CD14-positive monocyte (primary cell): ENCODE measurements at regions not wholly inside any gene's neighbourhood (a gene's known extent, or its start where the extent isn't known, plus 50 kb on each side); places are given as distances from the start of the nearest gene placed in this dataset.

Experiments
- DNase-seq, 3 donors: peaks; one replicate each; pipeline ENCODE4 v3.0.0-alpha.2; 2011 to 2022
- H2AFZ ChIP-seq: 2 replicates; pipeline ENCODE4 v1.6.0; 2012; ENCODE audit warnings: mild to moderate bottlenecking, low read depth, low read length, inconsistent platforms; ENCODE audit not compliant: insufficient read depth, poor library complexity, severe bottlenecking
- H3K27ac ChIP-seq, 2 donors: 1 replicate in 1 of 2; 2 replicates in 1 of 2; pipeline ENCODE4 v1.5.1; 2012 to 2013; ENCODE audit warnings: low read length in 2 of 2, control low read depth in 1 of 2, inconsistent platforms in 1 of 2, low read depth in 1 of 2, mild to moderate bottlenecking in 1 of 2
- H3K27me3 ChIP-seq, 2 donors: one replicate each; pipeline versions ENCODE4 v1.6.0 to v1.6.1; 2011 to 2013; ENCODE audit warnings: low read length in 2 of 2; ENCODE audit not compliant: control insufficient read depth in 2 of 2, insufficient read depth in 2 of 2
- H3K36me3 ChIP-seq, 2 donors: replicated peaks in 1 of 2; 1 replicate in 1 of 2; 2 replicates in 1 of 2; pipeline versions ENCODE4 v1.5.1 to v1.6.1; 2012 to 2013; ENCODE audit warnings: low read length in 2 of 2, control low read depth in 1 of 2, inconsistent platforms in 1 of 2, mild to moderate bottlenecking in 1 of 2; ENCODE audit not compliant: insufficient read depth in 2 of 2, control insufficient read depth in 1 of 2
- H3K4me1 ChIP-seq, 2 donors: 1 replicate in 1 of 2; 2 replicates in 1 of 2; pipeline versions ENCODE4 v1.5.1 to v1.6.1; 2012 to 2013; ENCODE audit warnings: low read length in 2 of 2, control low read depth in 1 of 2, inconsistent platforms in 1 of 2, mild to moderate bottlenecking in 1 of 2, moderate library complexity in 1 of 2; ENCODE audit not compliant: insufficient read depth in 2 of 2, control insufficient read depth in 1 of 2
- H3K4me2 ChIP-seq: replicated peaks from 2 replicates; pipeline ENCODE3; 2012; ENCODE audit warnings: low read length, moderate library complexity, mild to moderate bottlenecking; ENCODE audit not compliant: poor library complexity, severe bottlenecking; ENCODE audit errors: extremely low read depth
- H3K4me3 ChIP-seq, 3 experiments: fragments of 200-600 bp in 1 of 3; sonication (generic) in 1 of 3; replicated peaks in 1 of 3; 1 replicate in 2 of 3; 2 replicates in 1 of 3; pipeline ENCODE4 v1.5.1; 2011 to 2013; ENCODE audit warnings: low read length in 3 of 3, mild to moderate bottlenecking in 3 of 3, control low read depth in 2 of 3, low read depth in 2 of 3, inconsistent platforms in 1 of 3, moderate library complexity in 1 of 3
- H3K79me2 ChIP-seq: 2 replicates; pipeline ENCODE4 v1.6.0; 2012; ENCODE audit warnings: mild to moderate bottlenecking, control low read depth, inconsistent platforms, low read length, moderate library complexity; ENCODE audit not compliant: insufficient read depth
- H3K9ac ChIP-seq: 2 replicates; pipeline ENCODE4 v1.6.0; 2017; ENCODE audit warnings: low read length, mild to moderate bottlenecking; ENCODE audit not compliant: insufficient read depth, poor library complexity, severe bottlenecking
- H3K9me3 ChIP-seq, 2 donors: replicated peaks in 1 of 2; 1 replicate in 1 of 2; 2 replicates in 1 of 2; pipeline versions ENCODE4 v1.5.1 to v1.6.1; 2012 to 2013; ENCODE audit warnings: low read length in 2 of 2, control low read depth in 1 of 2; ENCODE audit not compliant: control insufficient read depth in 1 of 2, insufficient read depth in 1 of 2
- H4K20me1 ChIP-seq: 2 replicates; pipeline ENCODE4 v1.6.0; 2012; ENCODE audit warnings: mild to moderate bottlenecking, low read length, control low read depth, moderate library complexity; ENCODE audit not compliant: insufficient read depth
- H3K27ac Mint-ChIP-seq, 7 donors: one replicate each; pipeline ENCODE4 v1.8.0; 2020; ENCODE audit warnings: mild to moderate bottlenecking in 7 of 7, mixed read lengths in 7 of 7, moderate library complexity in 6 of 7, inconsistent platforms in 2 of 7
- H3K27me3 Mint-ChIP-seq, 3 donors: one replicate each; pipeline ENCODE4 v1.8.0; 2021 to 2022; ENCODE audit warnings: low read depth in 3 of 3, mild to moderate bottlenecking in 3 of 3, mixed read lengths in 3 of 3, moderate library complexity in 3 of 3, inconsistent platforms in 1 of 3
- H3K36me3 Mint-ChIP-seq, 2 donors: one replicate each; pipeline ENCODE4 v1.8.0; 2020; ENCODE audit warnings: mixed read lengths in 2 of 2, inconsistent platforms in 1 of 2, mild to moderate bottlenecking in 1 of 2
- H3K4me1 Mint-ChIP-seq: one replicate; pipeline ENCODE4 v1.8.0; 2020; ENCODE audit warnings: mild to moderate bottlenecking, mixed read lengths
- H3K4me3 Mint-ChIP-seq, 2 donors: one replicate each; pipeline ENCODE4 v1.8.0; 2020; ENCODE audit warnings: mild to moderate bottlenecking in 2 of 2, mixed read lengths in 2 of 2, moderate library complexity in 1 of 2
- H3K9me3 Mint-ChIP-seq, 7 donors: one replicate each; pipeline ENCODE4 v1.8.0; 2020 to 2022; ENCODE audit warnings: mixed read lengths in 7 of 7, mild to moderate bottlenecking in 6 of 7, moderate library complexity in 6 of 7, inconsistent platforms in 2 of 7
- CTCF ChIP-seq: fragments of 200-600 bp; IDR thresholded peaks from one replicate; pipeline ENCODE4 v1.8.0; 2022; ENCODE audit warnings: antibody characterized with exemption, mild to moderate bottlenecking
- WGBS: methylation state at CpG from one replicate; pipeline ENCODE4 v1.1.5; 2013; ENCODE audit warnings: missing lambda C conversion rate; ENCODE audit not compliant: insufficient coverage; 5-methylcytosine and 5-hydroxymethylcytosine counted together
- intact Hi-C, 2 donors: fragments of 100-400 bp; cut with micrococcal nuclease; formaldehyde crosslinking; loops; one replicate each; pipeline versions ENCODE4 v1.15.0 to v1.15.1; 2023

- Mint-ChIP-seq H3K36me3 (no peaks in the 10 kb centered on the region), H3K27ac (no peak overlapping the region), H3K27me3 (peaks cover 0 to 2% (median 0%) of the 10 kb centered on the region in 3 donors), H3K4me3 (no peak overlapping the region), H3K4me1 (no peaks in the 10 kb centered on the region), H3K9me3 (peaks cover 0 to 11% (median 2%) of the 10 kb centered on the region in 7 donors)
- no peak for DNase-seq
- Histone ChIP-seq H4K20me1 (no peaks in the 10 kb centered on the region), H3K4me3 (no peak overlapping the region), H3K4me2 (no peak overlapping the region), H3K79me2 (no peaks in the 10 kb centered on the region), H3K9ac (no peak overlapping the region), H3K27me3 (no peaks in the 10 kb centered on the region), H2AFZ (no peak overlapping the region), H3K36me3 (no peaks in the 10 kb centered on the region), H3K9me3 (peaks cover 0 to 2% of the 10 kb centered on the region in 2 donors), H3K27ac (no peak overlapping the region), H3K4me1 (no peaks in the 10 kb centered on the region)
- no peak for TF ChIP-seq CTCF
- WGBS, result 100% methylated on average over 1 of the region's 3 CpGs
- intact Hi-C loops, result no loop called here
These were observed 821.9 kb downstream of the TDRD15 start for GRCh38 chr2:21945658-21946057.

DNA sequence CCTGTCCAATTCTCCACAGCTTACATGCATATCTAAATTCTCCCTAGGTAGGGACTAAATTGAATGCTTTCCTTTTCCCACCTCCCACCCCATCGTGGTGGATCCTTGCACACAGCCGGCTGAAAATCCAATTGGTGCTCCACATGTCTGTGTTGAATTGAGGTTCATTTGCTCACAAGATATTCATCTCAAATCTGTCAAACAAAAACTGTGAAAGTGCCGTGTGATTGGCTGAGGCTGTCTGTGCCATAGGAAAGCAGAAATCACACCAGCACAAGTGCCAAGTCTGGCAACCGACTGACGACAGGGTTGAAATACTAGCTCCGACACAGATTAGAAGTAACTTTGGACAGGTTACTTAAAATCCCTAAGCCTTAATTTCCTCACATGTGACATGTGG is 823.3 kb downstream of the TDRD15 start:
- Histone ChIP-seq H3K4me2 (no peak overlapping the region), H2AFZ (no peak overlapping the region), H3K4me3 (no peak overlapping the region), H3K27ac (no peak overlapping the region), H3K4me1 (no peaks in the 10 kb centered on the region), H3K79me2 (no peaks in the 10 kb centered on the region), H3K36me3 (no peaks in the 10 kb centered on the region), H3K27me3 (no peaks in the 10 kb centered on the region), H4K20me1 (no peaks in the 10 kb centered on the region), H3K9ac (no peak overlapping the region), H3K9me3 (peaks cover 0 to 2% of the 10 kb centered on the region in 2 donors)
- no peaks in the 10 kb centered on the region for H3K4me1 Mint-ChIP-seq
- H3K27ac Mint-ChIP-seq, result no peak overlapping the region
- intact Hi-C loops, result no loop called here
- H3K27me3 Mint-ChIP-seq, result no peaks in the 10 kb centered on the region
- H3K36me3 Mint-ChIP-seq, result no peaks in the 10 kb centered on the region
- H3K4me3 Mint-ChIP-seq, result no peak overlapping the region
- no peak for TF ChIP-seq CTCF
- whole genome bisulfite sequencing, result 92% methylated on average over 2 of the region's 6 CpGs
- peaks cover 0 to 8% (median 1%) of the 10 kb centered on the region in 7 donors for H3K9me3 Mint-ChIP-seq
- DNase-seq, result no peak
